Neuronal stem cell (in vitro differentiated cells): ENCODE measurements at regions not wholly inside any gene's neighbourhood (a gene's known extent, or its start where the extent isn't known, plus 50 kb on each side); places are given as distances from the start of the nearest gene placed in this dataset.

Experiments
- DNase-seq: peaks from one replicate; pipeline ENCODE4 v3.0.0-alpha.2; 2013; ENCODE audit warnings: low spot score
- H2AFZ ChIP-seq: one replicate; pipeline ENCODE4 v1.6.1; 2013; ENCODE audit warnings: mild to moderate bottlenecking, low read length, inconsistent platforms
- H2AK5ac ChIP-seq: 2 replicates; pipeline ENCODE4 v1.6.1; 2013; ENCODE audit warnings: low read depth, mild to moderate bottlenecking, inconsistent platforms, low read length, moderate library complexity, mixed read lengths
- H2BK120ac ChIP-seq: 2 replicates; pipeline ENCODE4 v1.6.1; 2013; ENCODE audit warnings: low read depth, mild to moderate bottlenecking, inconsistent platforms, low read length, moderate library complexity, mixed read lengths
- H2BK12ac ChIP-seq: one replicate; pipeline ENCODE4 v1.6.1; 2013; ENCODE audit warnings: low read length, inconsistent platforms
- H2BK15ac ChIP-seq: 2 replicates; pipeline ENCODE4 v1.6.1; 2013; ENCODE audit warnings: mild to moderate bottlenecking, low read length, inconsistent platforms, mixed read lengths
- H2BK5ac ChIP-seq: one replicate; pipeline ENCODE4 v1.6.1; 2013; ENCODE audit warnings: inconsistent platforms, mild to moderate bottlenecking, low read length, moderate library complexity
- H3K14ac ChIP-seq: one replicate; pipeline ENCODE4 v1.6.1; 2013; ENCODE audit warnings: low read length, inconsistent platforms
- H3K18ac ChIP-seq: 2 replicates; pipeline ENCODE4 v1.6.1; 2013; ENCODE audit warnings: low read length, inconsistent platforms
- H3K23ac ChIP-seq: 2 replicates; pipeline ENCODE4 v1.6.1; 2013; ENCODE audit warnings: low read depth, mild to moderate bottlenecking, mixed read lengths, low read length, inconsistent platforms; ENCODE audit not compliant: poor library complexity
- H3K27ac ChIP-seq: replicated peaks from 3 replicates; pipeline ENCODE4 v1.5.1; 2013; ENCODE audit warnings: low read length, inconsistent platforms
- H3K27me3 ChIP-seq, 3 experiments: 2 replicates each; pipeline ENCODE4 v1.6.1; 2013; ENCODE audit warnings: low read length in 3 of 3, mild to moderate bottlenecking in 2 of 3, inconsistent platforms in 1 of 3, low read depth in 1 of 3, mixed read lengths in 1 of 3, moderate library complexity in 1 of 3; ENCODE audit not compliant: control insufficient read depth in 3 of 3, insufficient read depth in 3 of 3
- H3K36me3 ChIP-seq, 2 donors: replicated peaks in 1 of 2; 2 replicates each; pipeline ENCODE4 v1.6.1; 2013; ENCODE audit warnings: low read length in 2 of 2; ENCODE audit not compliant: control insufficient read depth in 2 of 2, insufficient read depth in 2 of 2
- H3K4ac ChIP-seq: 2 replicates; pipeline ENCODE4 v1.6.1; 2013; ENCODE audit warnings: inconsistent platforms, mild to moderate bottlenecking, low read length, moderate library complexity
- H3K4me1 ChIP-seq, 2 donors: 1 replicate in 1 of 2; 2 replicates in 1 of 2; pipeline ENCODE4 v1.6.1; 2013; ENCODE audit warnings: low read length in 2 of 2, low read depth in 1 of 2; ENCODE audit not compliant: control insufficient read depth in 2 of 2, insufficient read depth in 1 of 2
- H3K4me2 ChIP-seq: one replicate; pipeline ENCODE4 v1.6.1; 2013; ENCODE audit warnings: mild to moderate bottlenecking, low read length, inconsistent platforms; ENCODE audit not compliant: insufficient read depth, poor library complexity, severe bottlenecking
- H3K4me3 ChIP-seq, 2 donors: 2 replicates each; pipeline ENCODE4 v1.5.1; 2013; ENCODE audit warnings: low read length in 2 of 2, mild to moderate bottlenecking in 2 of 2, inconsistent platforms in 1 of 2, moderate library complexity in 1 of 2
- H3K79me1 ChIP-seq: one replicate; pipeline ENCODE4 v1.6.1; 2013; ENCODE audit warnings: low read depth, mild to moderate bottlenecking, inconsistent platforms, low read length, moderate library complexity
- H3K9ac ChIP-seq: one replicate; pipeline ENCODE4 v1.6.1; 2013; ENCODE audit warnings: mild to moderate bottlenecking, low read depth, low read length, inconsistent platforms; ENCODE audit not compliant: poor library complexity
- H3K9me3 ChIP-seq, 2 donors: replicated peaks in 1 of 2; 2 replicates each; pipeline versions ENCODE3 to v1.6.1; 2013; ENCODE audit warnings: low read length in 2 of 2, mild to moderate bottlenecking in 2 of 2, inconsistent platforms in 1 of 2, low read depth in 1 of 2, mixed read lengths in 1 of 2, moderate library complexity in 1 of 2; ENCODE audit not compliant: control insufficient read depth in 2 of 2, insufficient read depth in 1 of 2
- H4K8ac ChIP-seq: one replicate; pipeline ENCODE4 v1.6.1; 2013; ENCODE audit warnings: low read depth, mild to moderate bottlenecking, inconsistent platforms, low read length, moderate library complexity
- H4K91ac ChIP-seq: one replicate; pipeline ENCODE4 v1.6.1; 2013; ENCODE audit warnings: low read length, low read depth, mild to moderate bottlenecking, inconsistent platforms; ENCODE audit not compliant: poor library complexity
- WGBS, 2 donors: extraction: QIAGEN DNeasy Blood & Tissue Kit; methylation state at CpG; one replicate each; pipeline ENCODE4 v1.1.7; 2013; ENCODE audit warnings: missing lambda C conversion rate in 2 of 2, mixed read lengths in 1 of 2; ENCODE audit not compliant: insufficient read length in 2 of 2, insufficient replicate concordance in 1 of 2; ENCODE audit errors: extremely low coverage in 2 of 2; 5-methylcytosine and 5-hydroxymethylcytosine counted together

GRCh38 chr5:39605145-39605544 lies 180.4 kb upstream of the DAB2 start:
- Histone ChIP-seq H2BK5ac (no peak overlapping the region), H3K27ac (no peak overlapping the region), H4K91ac (no peak overlapping the region), H2AFZ (no peak overlapping the region), H3K36me3 (no peaks in the 10 kb centered on the region), H3K18ac (no peak overlapping the region), H3K27me3 (no peaks in the 10 kb centered on the region), H3K4ac (no peak overlapping the region), H4K8ac (no peak overlapping the region), H2BK15ac (no peak overlapping the region), H2BK120ac (no peak overlapping the region), H2BK12ac (no peak overlapping the region), H3K9me3 (no peaks in the 10 kb centered on the region), H3K14ac (no peak overlapping the region), H3K9ac (no peak overlapping the region), H3K4me1 (no peaks in the 10 kb centered on the region), H3K4me2 (no peak overlapping the region), H3K79me1 (no peaks in the 10 kb centered on the region), H3K4me3 (no peak overlapping the region), H2AK5ac (no peak overlapping the region), H3K23ac (no peak overlapping the region)
- no CpG with 5 or more reads among the region's 5 CpGs for WGBS, 2 donors
- no peak for DNase-seq

GRCh38 chr5:39604491-39604890 lies 179.7 kb upstream of the DAB2 start:
- H2BK15ac ChIP-seq: no peak overlapping the region
- no peak overlapping the region for H2AK5ac ChIP-seq
- H2BK120ac ChIP-seq: no peak overlapping the region
- no peak overlapping the region for H3K4me2 ChIP-seq
- WGBS, 2 donors: no CpG with 5 or more reads among the region's 4 CpGs
- DNase-seq: no peak
- H3K4ac ChIP-seq: no peak overlapping the region
- no peaks in the 10 kb centered on the region for H3K4me1 ChIP-seq
- no peak overlapping the region for H2BK12ac ChIP-seq
- no peak overlapping the region for H3K18ac ChIP-seq
- no peak overlapping the region for H3K27ac ChIP-seq
- H4K91ac ChIP-seq: no peak overlapping the region
- no peak overlapping the region for H3K4me3 ChIP-seq
- no peak overlapping the region for H4K8ac ChIP-seq
- no peak overlapping the region for H3K23ac ChIP-seq
- H3K36me3 ChIP-seq: no peaks in the 10 kb centered on the region
- no peaks in the 10 kb centered on the region for H3K79me1 ChIP-seq
- H3K14ac ChIP-seq: no peak overlapping the region
- no peak overlapping the region for H2AFZ ChIP-seq
- H3K9me3 ChIP-seq: no peaks in the 10 kb centered on the region
- H2BK5ac ChIP-seq: no peak overlapping the region
- H3K27me3 ChIP-seq: no peaks in the 10 kb centered on the region
- no peak overlapping the region for H3K9ac ChIP-seq

DNA sequence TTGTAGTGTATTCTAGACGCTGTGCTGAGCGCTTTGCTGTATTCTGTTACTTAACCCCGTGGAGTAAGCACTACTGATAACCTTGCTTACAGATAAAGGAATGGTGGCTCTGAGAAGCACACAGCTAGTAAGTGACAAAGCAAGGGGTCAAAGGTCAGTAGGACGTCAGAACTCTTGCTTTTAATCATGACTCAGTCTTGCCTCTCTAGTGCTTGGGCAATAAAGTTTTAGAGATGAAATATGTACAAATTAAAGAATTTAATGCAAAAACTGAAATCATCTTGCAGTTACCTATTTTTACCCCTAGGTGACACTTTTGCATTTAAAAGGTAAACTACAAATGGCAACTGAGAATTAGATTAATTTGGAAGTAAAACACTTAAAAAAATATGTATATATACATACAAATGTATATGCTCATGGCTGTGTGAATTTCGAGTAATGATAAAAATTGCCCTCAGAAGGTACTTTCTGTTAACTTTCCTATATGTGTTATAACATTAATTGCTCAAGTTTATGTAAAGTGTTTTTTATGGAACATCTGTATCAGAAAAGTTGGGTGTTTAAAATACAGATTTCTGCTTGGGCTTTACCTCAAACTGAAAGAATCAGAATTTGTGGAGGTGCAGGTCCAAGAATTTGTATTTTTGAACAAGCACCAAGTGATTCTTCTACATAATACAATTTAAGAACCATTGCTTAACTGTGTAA lies 175.1 kb upstream of the DAB2 start:
- no peak overlapping the region for H3K9ac ChIP-seq

DNA sequence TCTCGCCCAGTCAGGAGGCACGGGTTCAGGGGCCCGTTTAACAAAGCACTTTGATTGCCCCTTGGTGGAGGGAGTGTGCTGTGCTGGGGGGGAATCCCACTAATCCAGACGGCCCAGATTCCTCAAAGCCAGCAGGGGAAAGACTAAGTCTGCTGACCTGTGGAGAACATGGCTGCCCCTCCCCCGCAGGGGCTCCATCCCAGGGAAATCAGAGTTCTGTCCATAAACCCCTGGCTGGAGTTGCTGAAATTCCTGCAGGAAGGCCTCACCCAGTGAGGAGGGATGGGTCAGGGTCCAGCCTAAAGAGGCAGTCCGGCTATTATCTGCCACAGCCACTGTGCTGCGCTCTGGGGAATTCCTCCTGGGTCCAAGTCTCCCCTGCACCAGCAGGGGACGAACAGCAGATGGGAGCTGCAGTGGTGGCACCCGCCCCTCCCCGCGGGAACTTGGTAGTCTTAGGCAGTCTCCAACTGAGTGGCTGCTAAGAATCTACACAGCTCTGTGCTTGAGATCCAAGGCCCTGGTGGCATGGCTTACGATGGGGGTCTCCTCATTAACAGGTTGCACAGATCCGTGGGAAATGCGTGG lies 174.0 kb upstream of the DAB2 start:
- H2AFZ ChIP-seq: no peak overlapping the region
- H3K9ac ChIP-seq: no peak overlapping the region
- H3K14ac ChIP-seq: peak overlapping the region; percentile 56
- peak overlapping the region; percentile 76 for H3K18ac ChIP-seq
- no peak overlapping the region for H4K91ac ChIP-seq
- no peak overlapping the region for H3K4me2 ChIP-seq
- no peak overlapping the region for H3K27ac ChIP-seq
- no peak overlapping the region for H3K4me3 ChIP-seq
- DNase-seq: no peak
- H3K4ac ChIP-seq: no peak overlapping the region
- peaks cover 0 to 2% of the 10 kb centered on the region in 2 donors for H3K4me1 ChIP-seq
- H3K9me3 ChIP-seq: no peaks in the 10 kb centered on the region
- H3K79me1 ChIP-seq: no peaks in the 10 kb centered on the region
- H2BK15ac ChIP-seq: peak overlapping the region; percentile 37
- no peak overlapping the region for H2BK12ac ChIP-seq
- no peak overlapping the region for H2BK120ac ChIP-seq
- peak overlapping the region; percentile 19 for H2AK5ac ChIP-seq
- peak overlapping the region; percentile 31 for H3K23ac ChIP-seq
- H3K36me3 ChIP-seq: no peaks in the 10 kb centered on the region
- peak overlapping the region; percentile 43 for H4K8ac ChIP-seq
- H3K27me3 ChIP-seq: no peaks in the 10 kb centered on the region
- no CpG with 5 or more reads among the region's 14 CpGs for WGBS, 2 donors
- H2BK5ac ChIP-seq: peak overlapping the region; percentile 24

More for the DNA sequence above, 175.1 kb upstream of the DAB2 start:
- H3K36me3 ChIP-seq: no peaks in the 10 kb centered on the region
- H3K4ac ChIP-seq: no peak overlapping the region
- no CpG with 5 or more reads among the region's 5 CpGs for WGBS, 2 donors
- no peak overlapping the region for H3K18ac ChIP-seq
- H2BK12ac ChIP-seq: no peak overlapping the region
- H4K91ac ChIP-seq: no peak overlapping the region
- H2AFZ ChIP-seq: no peak overlapping the region
- DNase-seq: peak; percentile 3
- no peak overlapping the region for H2BK5ac ChIP-seq
- no peak overlapping the region for H3K4me3 ChIP-seq
- H3K79me1 ChIP-seq: no peaks in the 10 kb centered on the region
- H3K4me2 ChIP-seq: no peak overlapping the region
- no peaks in the 10 kb centered on the region for H3K27me3 ChIP-seq
- H4K8ac ChIP-seq: no peak overlapping the region
- H3K23ac ChIP-seq: no peak overlapping the region
- no peak overlapping the region for H2BK120ac ChIP-seq
- H2AK5ac ChIP-seq: no peak overlapping the region
- no peaks in the 10 kb centered on the region for H3K9me3 ChIP-seq
- H3K14ac ChIP-seq: no peak overlapping the region
- H3K4me1 ChIP-seq: peaks cover 0 to 2% of the 10 kb centered on the region in 2 donors
- H3K27ac ChIP-seq: no peak overlapping the region
- no peak overlapping the region for H2BK15ac ChIP-seq
